GM10266 (cell line): ENCODE measurements at regions not wholly inside any gene's neighbourhood (a gene's known extent, or its start where the extent isn't known, plus 50 kb on each side); places are given as distances from the start of the nearest gene placed in this dataset.

ENCODE experiments used
- DNase-seq: peaks from one replicate; pipeline ENCODE4 v3.0.0; 2012; ENCODE audit errors: extremely low spot score
- CTCF ChIP-seq: IDR thresholded peaks from 2 replicates; pipeline ENCODE4 v1.5.1; 2012; ENCODE audit warnings: mild to moderate bottlenecking, low read depth; ENCODE audit not compliant: control insufficient read depth, insufficient read depth; ENCODE audit errors: missing control alignments

GRCh38 chr1:10924030-10924429 is 88.4 kb upstream of the TARDBP start:
- TF ChIP-seq CTCF = no peak
- DNase-seq = no peak

GRCh38 chr1:10928654-10929053 is 83.8 kb upstream of the TARDBP start:
- TF ChIP-seq CTCF = no peak
- no peak for DNase-seq

- no peak for DNase-seq
- no peak for TF ChIP-seq CTCF
Measured at GRCh38 chr1:10932088-10932487, 80.4 kb upstream of the TARDBP start.

GRCh38 chr1:10934150-10934818 is 78.2 kb upstream of the TARDBP start:
- no peak for TF ChIP-seq CTCF
- DNase-seq = no peak

GRCh38 chr1:10935246-10935645 is 77.2 kb upstream of the TARDBP start:
- no peak for DNase-seq
- TF ChIP-seq CTCF = no peak

GRCh38 chr1:10935724-10936123 is 76.7 kb upstream of the TARDBP start:
- no peak for DNase-seq
- no peak for TF ChIP-seq CTCF

GRCh38 chr1:10936998-10937901 is 75.2 kb upstream of the TARDBP start:
- TF ChIP-seq CTCF = no peak
- DNase-seq = no peak
